ENCODE measurements at regions not wholly inside any gene's neighbourhood (a gene's known extent, or its start where the extent isn't known, plus 50 kb on each side); places are given as distances from the start of the nearest gene placed in this dataset.

GRCh38 chr6:166767230-166767629, 140.2 kb upstream of the RPS6KA2 start:
- H3K4me3 ChIP-seq = no peak overlapping the region
- no peaks in the 10 kb centered on the region for H3K36me3 ChIP-seq
- no peaks in the 10 kb centered on the region for H3K9me3 ChIP-seq
- no peaks in the 10 kb centered on the region for H3K27me3 ChIP-seq
- no peak for DNase-seq (ENCODE audit: low spot score in 2 of 2)
- WGBS, 2 donors = 86 to 90% methylated on average over 16 of the region's 16 CpGs
- H3K4me1 ChIP-seq = no peaks in the 10 kb centered on the region
- no peak overlapping the region for H3K27ac ChIP-seq
- TF ChIP-seq POLR2A (IDR thresholded peaks at IDR 0.05) (no peak), EP300 (IDR thresholded peaks at IDR 0.05) (no peak)
- TF ChIP-seq, protein P1, sequence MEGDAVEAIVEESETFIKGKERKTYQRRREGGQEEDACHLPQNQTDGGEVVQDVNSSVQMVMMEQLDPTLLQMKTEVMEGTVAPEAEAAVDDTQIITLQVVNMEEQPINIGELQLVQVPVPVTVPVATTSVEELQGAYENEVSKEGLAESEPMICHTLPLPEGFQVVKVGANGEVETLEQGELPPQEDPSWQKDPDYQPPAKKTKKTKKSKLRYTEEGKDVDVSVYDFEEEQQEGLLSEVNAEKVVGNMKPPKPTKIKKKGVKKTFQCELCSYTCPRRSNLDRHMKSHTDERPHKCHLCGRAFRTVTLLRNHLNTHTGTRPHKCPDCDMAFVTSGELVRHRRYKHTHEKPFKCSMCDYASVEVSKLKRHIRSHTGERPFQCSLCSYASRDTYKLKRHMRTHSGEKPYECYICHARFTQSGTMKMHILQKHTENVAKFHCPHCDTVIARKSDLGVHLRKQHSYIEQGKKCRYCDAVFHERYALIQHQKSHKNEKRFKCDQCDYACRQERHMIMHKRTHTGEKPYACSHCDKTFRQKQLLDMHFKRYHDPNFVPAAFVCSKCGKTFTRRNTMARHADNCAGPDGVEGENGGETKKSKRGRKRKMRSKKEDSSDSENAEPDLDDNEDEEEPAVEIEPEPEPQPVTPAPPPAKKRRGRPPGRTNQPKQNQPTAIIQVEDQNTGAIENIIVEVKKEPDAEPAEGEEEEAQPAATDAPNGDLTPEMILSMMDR (IDR thresholded peaks at IDR 0.05) = no peak

DNA sequence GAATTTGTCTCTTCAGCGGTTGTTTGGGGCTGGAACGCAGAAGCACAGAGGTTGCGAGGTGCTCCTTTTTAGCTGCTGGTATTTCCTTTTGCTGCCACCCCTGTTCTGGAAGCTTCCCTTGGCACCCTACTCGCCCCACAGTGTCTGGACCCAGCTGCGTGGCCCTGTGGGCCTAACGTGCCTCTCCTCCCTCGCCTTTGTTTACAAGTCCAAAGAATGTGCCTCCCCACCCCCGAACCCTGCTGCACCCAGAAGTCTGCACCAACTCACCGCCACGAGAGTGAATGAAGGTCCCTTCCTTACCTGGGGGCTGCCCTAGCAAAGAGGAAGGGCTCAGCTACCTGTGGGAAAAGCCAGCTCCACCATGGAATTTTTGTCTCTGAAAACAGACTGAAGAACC, 139.7 kb upstream of the RPS6KA2 start:
- H3K36me3 ChIP-seq = no peaks in the 10 kb centered on the region
- no peak for DNase-seq (ENCODE audit: low spot score in 2 of 2)
- H3K27me3 ChIP-seq = peaks cover 0 to 3% of the 10 kb centered on the region in 2 donors
- no peak overlapping the region for H3K27ac ChIP-seq
- no peaks in the 10 kb centered on the region for H3K9me3 ChIP-seq
- H3K4me3 ChIP-seq = no peak overlapping the region
- H3K4me1 ChIP-seq = no peaks in the 10 kb centered on the region
- TF ChIP-seq EP300 (IDR thresholded peaks at IDR 0.05) = no peak
- TF ChIP-seq, protein P1 (IDR thresholded peaks at IDR 0.05) = no peak
- no peak for TF ChIP-seq POLR2A (IDR thresholded peaks at IDR 0.05)
- WGBS, 2 donors = 55 to 68% methylated on average over 10 of the region's 10 CpGs

DNA sequence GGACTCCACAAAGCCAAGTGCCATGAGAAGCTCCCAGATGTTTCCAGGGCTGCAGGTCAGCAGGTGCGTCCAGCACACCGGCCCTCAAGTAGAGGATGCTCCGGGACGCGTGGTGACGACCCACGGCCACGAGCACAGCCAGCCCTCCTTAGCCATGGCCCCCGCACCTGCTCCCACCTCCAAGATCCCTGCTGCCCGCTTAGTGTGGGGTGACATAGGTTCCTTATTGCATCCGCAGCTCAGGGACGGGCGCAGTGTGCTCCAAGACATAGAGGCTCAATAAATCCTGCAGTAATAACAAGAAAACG, 138.1 kb upstream of the RPS6KA2 start:
- no peak for DNase-seq (ENCODE audit: low spot score in 2 of 2)
- H3K4me3 ChIP-seq = no peak overlapping the region
- no peak overlapping the region for H3K27ac ChIP-seq
- H3K9me3 ChIP-seq = no peaks in the 10 kb centered on the region
- WGBS, 2 donors = 94 to 95% methylated on average over 14 of the region's 14 CpGs
- H3K36me3 ChIP-seq = no peaks in the 10 kb centered on the region
- H3K4me1 ChIP-seq = no peaks in the 10 kb centered on the region
- no peak for TF ChIP-seq EP300 (IDR thresholded peaks at IDR 0.05)
- no peak for TF ChIP-seq POLR2A (IDR thresholded peaks at IDR 0.05)
- TF ChIP-seq, protein P1 (IDR thresholded peaks at IDR 0.05) = no peak
- H3K27me3 ChIP-seq = peaks cover 0 to 5% of the 10 kb centered on the region in 2 donors

DNA sequence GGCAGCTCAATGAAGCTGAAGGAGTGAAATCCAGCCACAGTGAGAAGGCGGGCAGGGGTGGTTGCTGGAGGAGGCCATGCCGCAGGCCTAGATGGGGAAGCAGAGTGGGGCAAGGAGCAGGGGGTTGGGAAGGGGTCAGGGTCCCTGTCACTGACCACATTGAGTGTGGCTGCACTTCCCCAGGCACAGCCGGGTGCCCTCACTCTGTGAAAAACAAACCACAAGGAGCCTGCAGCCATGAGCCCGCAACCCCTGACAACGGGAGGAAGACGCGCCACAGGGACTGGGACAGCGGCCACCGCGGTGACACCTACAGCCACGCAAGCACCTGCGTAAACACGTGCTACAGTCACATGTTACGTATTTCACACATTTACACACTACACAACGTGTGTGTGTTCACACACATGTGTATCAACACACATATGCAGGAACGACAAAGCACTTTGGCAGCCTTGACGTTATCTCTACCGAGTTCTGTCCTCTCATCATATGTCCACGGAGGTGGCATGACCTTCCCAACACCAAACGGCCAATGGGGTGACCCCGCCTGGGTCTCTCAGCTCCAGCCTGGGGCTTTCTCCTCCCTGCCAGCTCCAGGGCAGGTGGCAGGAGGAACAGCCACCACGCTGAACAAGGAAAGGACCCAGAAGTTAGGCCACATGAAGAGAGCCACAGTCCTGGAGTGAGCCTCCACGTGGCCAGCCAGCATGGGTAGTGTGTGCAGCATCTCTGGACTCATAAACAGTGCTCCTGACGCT, 137.6 kb upstream of the RPS6KA2 start:
- Histone ChIP-seq H3K4me3 (no peak overlapping the region), H3K27ac (no peak overlapping the region), H3K4me1 (no peaks in the 10 kb centered on the region), H3K36me3 (no peaks in the 10 kb centered on the region), H3K27me3 (peaks cover 0 to 5% of the 10 kb centered on the region in 2 donors), H3K9me3 (no peaks in the 10 kb centered on the region)
- TF ChIP-seq POLR2A (IDR thresholded peaks at IDR 0.05) (no peak), EP300 (IDR thresholded peaks at IDR 0.05) (no peak)
- TF ChIP-seq, protein P1 (IDR thresholded peaks at IDR 0.05) = no peak
- no peak for DNase-seq (ENCODE audit: low spot score in 2 of 2)
- 93 to 97% methylated on average over 24 of the region's 24 CpGs for WGBS, 2 donors

DNA sequence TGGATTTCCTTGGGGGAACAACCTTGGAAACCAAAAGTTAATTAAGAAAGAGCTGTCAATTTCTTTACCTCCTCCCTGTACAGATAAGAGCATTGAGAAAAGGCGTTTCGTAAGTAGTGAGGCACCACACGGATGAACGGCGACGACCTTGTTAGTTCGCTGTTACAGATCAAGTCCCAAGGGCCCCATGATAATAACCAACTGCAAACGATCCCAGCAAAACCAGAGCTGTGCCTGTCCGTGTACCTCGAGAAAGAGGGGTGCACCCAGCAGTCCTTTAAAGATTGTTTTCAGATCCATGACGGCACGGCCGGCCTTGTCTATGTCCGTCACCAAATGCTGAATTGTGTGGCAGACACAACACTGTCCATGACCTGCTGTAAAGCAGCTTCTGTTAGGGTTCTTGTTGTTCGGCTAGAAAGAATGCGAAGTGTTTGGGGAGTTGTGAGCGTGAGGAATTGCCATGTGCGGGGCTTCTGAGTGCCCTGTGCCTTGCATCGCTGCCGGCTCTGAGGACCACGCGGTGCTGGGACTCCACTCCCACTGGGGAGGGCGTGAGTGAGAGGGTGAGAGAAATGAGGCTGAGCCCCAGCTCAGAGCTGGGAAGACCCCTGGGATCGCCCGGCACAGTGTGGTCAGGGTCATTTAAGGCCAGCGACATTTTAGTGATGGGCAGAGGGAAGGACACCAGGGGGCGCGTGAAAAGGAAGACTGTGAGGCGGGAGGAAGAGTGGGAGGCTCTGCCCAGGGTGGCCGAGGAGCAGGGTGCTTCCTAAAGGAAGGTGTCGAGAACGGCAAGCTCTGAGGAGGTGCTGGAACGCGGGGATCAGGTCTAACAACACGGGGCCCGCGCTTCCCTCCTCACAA, 136.8 kb upstream of the RPS6KA2 start:
- H3K27me3 ChIP-seq = peaks cover 0 to 5% of the 10 kb centered on the region in 2 donors
- no peak for DNase-seq (ENCODE audit: low spot score in 2 of 2)
- 80 to 83% methylated on average over 37 of the region's 37 CpGs for WGBS, 2 donors

More for the DNA sequence above, 136.8 kb upstream of the RPS6KA2 start:
- TF ChIP-seq POLR2A (IDR thresholded peaks at IDR 0.05) = no peak
- TF ChIP-seq, protein P1 (IDR thresholded peaks at IDR 0.05) = no peak
- no peak for TF ChIP-seq EP300 (IDR thresholded peaks at IDR 0.05)
- no peak overlapping the region for H3K27ac ChIP-seq
- H3K9me3 ChIP-seq = no peaks in the 10 kb centered on the region
- no peak overlapping the region for H3K4me3 ChIP-seq
- no peaks in the 10 kb centered on the region for H3K36me3 ChIP-seq
- no peaks in the 10 kb centered on the region for H3K4me1 ChIP-seq

All from tibial nerve (tissue), 4 donors.